PC-3 (cell line): ENCODE measurements at regions not wholly inside any gene's neighbourhood (a gene's known extent, or its start where the extent isn't known, plus 50 kb on each side); places are given as distances from the start of the nearest gene placed in this dataset.

Source experiments
- EZH2phosphoT487 ChIP-seq: fragments of 300-600 bp; sonication (generic); IDR thresholded peaks from 2 replicates; pipeline ENCODE4 v1.6.1; 2018; ENCODE audit warnings: mild to moderate bottlenecking, antibody characterized with exemption, low read length, borderline replicate concordance
- TF ChIP-seq, protein P1 (sequence below): fragments of 300-600 bp; sonication (generic); conservative IDR thresholded peaks from 2 replicates; pipeline ENCODE4 v1.5.1; 2017; ENCODE audit warnings: antibody characterized with exemption, low read depth, mild to moderate bottlenecking, low read length

DNA sequence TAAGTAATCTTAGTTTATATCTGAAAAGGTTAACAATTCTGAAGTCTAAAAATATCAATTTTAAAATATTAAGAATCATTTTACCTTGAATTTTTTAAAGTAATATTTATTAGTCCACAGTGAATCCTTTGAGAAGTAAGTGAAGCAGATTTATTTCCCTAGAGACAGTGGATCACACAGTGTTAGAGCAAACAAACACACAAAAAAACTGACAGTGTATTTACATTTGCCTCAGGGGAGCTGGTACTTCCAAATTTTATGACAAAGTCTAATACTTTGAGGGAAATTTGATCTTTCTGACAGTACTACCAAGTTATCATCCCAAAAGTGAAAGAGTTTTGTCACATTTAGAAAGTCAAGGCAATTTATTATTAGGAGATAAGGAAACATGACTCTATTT lies 1750.6 kb upstream of the CDH9 start:
- TF ChIP-seq, protein P1, sequence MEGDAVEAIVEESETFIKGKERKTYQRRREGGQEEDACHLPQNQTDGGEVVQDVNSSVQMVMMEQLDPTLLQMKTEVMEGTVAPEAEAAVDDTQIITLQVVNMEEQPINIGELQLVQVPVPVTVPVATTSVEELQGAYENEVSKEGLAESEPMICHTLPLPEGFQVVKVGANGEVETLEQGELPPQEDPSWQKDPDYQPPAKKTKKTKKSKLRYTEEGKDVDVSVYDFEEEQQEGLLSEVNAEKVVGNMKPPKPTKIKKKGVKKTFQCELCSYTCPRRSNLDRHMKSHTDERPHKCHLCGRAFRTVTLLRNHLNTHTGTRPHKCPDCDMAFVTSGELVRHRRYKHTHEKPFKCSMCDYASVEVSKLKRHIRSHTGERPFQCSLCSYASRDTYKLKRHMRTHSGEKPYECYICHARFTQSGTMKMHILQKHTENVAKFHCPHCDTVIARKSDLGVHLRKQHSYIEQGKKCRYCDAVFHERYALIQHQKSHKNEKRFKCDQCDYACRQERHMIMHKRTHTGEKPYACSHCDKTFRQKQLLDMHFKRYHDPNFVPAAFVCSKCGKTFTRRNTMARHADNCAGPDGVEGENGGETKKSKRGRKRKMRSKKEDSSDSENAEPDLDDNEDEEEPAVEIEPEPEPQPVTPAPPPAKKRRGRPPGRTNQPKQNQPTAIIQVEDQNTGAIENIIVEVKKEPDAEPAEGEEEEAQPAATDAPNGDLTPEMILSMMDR, result no peak
- no peak for TF ChIP-seq EZH2phosphoT487
